ENCODE measurements at regions not wholly inside any gene's neighbourhood (a gene's known extent, or its start where the extent isn't known, plus 50 kb on each side); places are given as distances from the start of the nearest gene placed in this dataset.

DNA sequence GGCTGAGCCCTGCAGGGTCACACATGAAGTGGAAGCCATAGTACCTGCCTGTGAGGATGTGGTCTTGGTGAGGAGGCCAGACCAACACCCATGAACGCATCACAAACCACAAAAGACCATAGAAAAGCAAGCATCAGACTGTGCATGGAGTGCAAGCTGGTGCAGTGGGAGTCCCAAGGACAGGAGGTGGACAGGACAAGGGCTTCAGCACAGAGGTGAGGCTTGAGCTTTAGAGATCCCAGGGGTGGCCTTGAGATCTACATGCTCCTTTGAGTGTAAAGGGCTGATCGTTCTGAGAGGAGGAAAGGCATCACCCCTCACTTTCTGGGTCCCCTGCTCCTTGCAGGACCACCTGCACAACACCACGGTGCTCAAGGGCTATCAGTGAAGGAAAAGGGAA, 111.9 kb upstream of the F3 start:
- TF ChIP-seq EZH2 (IDR thresholded peaks at IDR 0.05; ENCODE audit: insufficient read depth, low read length) = no peak
- TF ChIP-seq CTCF (IDR thresholded peaks at IDR 0.05; ENCODE audit: insufficient read depth, low read depth, low read length) = no peak
- H3K36me3 Mint-ChIP-seq (ENCODE audit: low read depth, unreplicated experiment) = no peaks in the 10 kb centered on the region
- H3K4me1 Mint-ChIP-seq (ENCODE audit: low read depth, unreplicated experiment) = peaks cover 18% of the 10 kb centered on the region
- no peak overlapping the region for H3K4me3 Mint-ChIP-seq (ENCODE audit: unreplicated experiment)
- no peaks in the 10 kb centered on the region for H3K27me3 Mint-ChIP-seq (ENCODE audit: low read depth, unreplicated experiment)
- no peak overlapping the region for H3K9ac ChIP-seq (ENCODE audit: low read length)
- no peak overlapping the region for H3K27ac Mint-ChIP-seq (ENCODE audit: unreplicated experiment)
- no peaks in the 10 kb centered on the region for H4K20me1 ChIP-seq (ENCODE audit: insufficient read depth, low read length)
- FAIRE-seq (no peak), DNase-seq (ENCODE audit: low read depth) (no peak)
- no peaks in the 10 kb centered on the region for H3K9me3 ChIP-seq (ENCODE audit: insufficient read depth, low read depth, low read length)
- H3K27me3 ChIP-seq (ENCODE audit: insufficient read depth, low read length) = no peaks in the 10 kb centered on the region
- H3K4me1 ChIP-seq (ENCODE audit: insufficient read depth, low read length) = peaks cover 26% of the 10 kb centered on the region
- H3K4me3 ChIP-seq (ENCODE audit: insufficient read depth, low read depth, low read length) = no peak overlapping the region
- no peaks in the 10 kb centered on the region for H3K9me3 Mint-ChIP-seq (ENCODE audit: unreplicated experiment)
- peak overlapping the region; percentile 50 for H3K27ac ChIP-seq (ENCODE audit: low read depth, low read length)
- peak overlapping the region; percentile 14 for H3K4me2 ChIP-seq (ENCODE audit: low read length)
- peak overlapping the region; percentile 3 for H2AFZ ChIP-seq (ENCODE audit: low read depth, low read length)
- H3K36me3 ChIP-seq (ENCODE audit: insufficient read depth, low read length) = no peaks in the 10 kb centered on the region
- no peaks in the 10 kb centered on the region for H3K79me2 ChIP-seq (ENCODE audit: insufficient read depth, low read length)

- H3K4me2 ChIP-seq (ENCODE audit: low read length) = no peak overlapping the region
- FAIRE-seq = no peak
- no peaks in the 10 kb centered on the region for H4K20me1 ChIP-seq (ENCODE audit: insufficient read depth, low read length)
- peaks cover 37% of the 10 kb centered on the region for H3K4me1 ChIP-seq (ENCODE audit: insufficient read depth, low read length)
- no peaks in the 10 kb centered on the region for H3K36me3 ChIP-seq (ENCODE audit: insufficient read depth, low read length)
- H3K79me2 ChIP-seq (ENCODE audit: insufficient read depth, low read length) = no peaks in the 10 kb centered on the region
- no peak overlapping the region for H3K4me3 Mint-ChIP-seq (ENCODE audit: unreplicated experiment)
- no peak for TF ChIP-seq CTCF (IDR thresholded peaks at IDR 0.05; ENCODE audit: insufficient read depth, low read depth, low read length)
- H3K4me1 Mint-ChIP-seq (ENCODE audit: low read depth, unreplicated experiment) = peaks cover 24% of the 10 kb centered on the region
- H3K27me3 ChIP-seq (ENCODE audit: insufficient read depth, low read length) = no peaks in the 10 kb centered on the region
- peaks cover 6% of the 10 kb centered on the region for H3K9me3 Mint-ChIP-seq (ENCODE audit: unreplicated experiment)
- H3K36me3 Mint-ChIP-seq (ENCODE audit: low read depth, unreplicated experiment) = no peaks in the 10 kb centered on the region
- no peaks in the 10 kb centered on the region for H3K9me3 ChIP-seq (ENCODE audit: insufficient read depth, low read depth, low read length)
- H3K27ac ChIP-seq (ENCODE audit: low read depth, low read length) = no peak overlapping the region
- H3K4me3 ChIP-seq (ENCODE audit: insufficient read depth, low read depth, low read length) = no peak overlapping the region
- H3K27me3 Mint-ChIP-seq (ENCODE audit: low read depth, unreplicated experiment) = no peaks in the 10 kb centered on the region
- H2AFZ ChIP-seq (ENCODE audit: low read depth, low read length) = no peak overlapping the region
- no peak overlapping the region for H3K27ac Mint-ChIP-seq (ENCODE audit: unreplicated experiment)
- H3K9ac ChIP-seq (ENCODE audit: low read length) = no peak overlapping the region
- DNase-seq (ENCODE audit: low read depth) = no peak
These were observed 109.5 kb upstream of the F3 start for GRCh38 chr1:94651076-94651475.

- Mint-ChIP-seq H3K4me1 (ENCODE audit: low read depth, unreplicated experiment) (peaks cover 25% of the 10 kb centered on the region), H3K4me3 (ENCODE audit: unreplicated experiment) (no peak overlapping the region), H3K36me3 (ENCODE audit: low read depth, unreplicated experiment) (no peaks in the 10 kb centered on the region), H3K27me3 (ENCODE audit: low read depth, unreplicated experiment) (no peaks in the 10 kb centered on the region), H3K9me3 (ENCODE audit: unreplicated experiment) (peaks cover 6% of the 10 kb centered on the region), H3K27ac (ENCODE audit: unreplicated experiment) (no peak overlapping the region)
- Histone ChIP-seq H2AFZ (ENCODE audit: low read depth, low read length) (no peak overlapping the region), H3K4me1 (ENCODE audit: insufficient read depth, low read length) (peaks cover 41% of the 10 kb centered on the region), H3K27ac (ENCODE audit: low read depth, low read length) (no peak overlapping the region), H3K79me2 (ENCODE audit: insufficient read depth, low read length) (no peaks in the 10 kb centered on the region), H3K9ac (ENCODE audit: low read length) (no peak overlapping the region), H3K9me3 (ENCODE audit: insufficient read depth, low read depth, low read length) (no peaks in the 10 kb centered on the region), H3K27me3 (ENCODE audit: insufficient read depth, low read length) (no peaks in the 10 kb centered on the region), H3K4me2 (ENCODE audit: low read length) (no peak overlapping the region), H3K4me3 (ENCODE audit: insufficient read depth, low read depth, low read length) (no peak overlapping the region), H3K36me3 (ENCODE audit: insufficient read depth, low read length) (no peaks in the 10 kb centered on the region), H4K20me1 (ENCODE audit: insufficient read depth, low read length) (no peaks in the 10 kb centered on the region)
- FAIRE-seq (no peak), DNase-seq (ENCODE audit: low read depth) (peak; percentile 48)
- no peak for TF ChIP-seq CTCF (IDR thresholded peaks at IDR 0.05; ENCODE audit: insufficient read depth, low read depth, low read length)
- TF ChIP-seq EZH2 (IDR thresholded peaks at IDR 0.05; ENCODE audit: insufficient read depth, low read length) = no peak
These were observed 108.7 kb upstream of the F3 start for GRCh38 chr1:94650301-94650700.
